ENCODE measurements at regions not wholly inside any gene's neighbourhood (a gene's known extent, or its start where the extent isn't known, plus 50 kb on each side); places are given as distances from the start of the nearest gene placed in this dataset.

- Histone ChIP-seq H4K91ac (ENCODE audit: low read depth, low read length, poor library complexity) (no peak overlapping the region), H4K8ac (ENCODE audit: low read depth, low read length) (no peak overlapping the region), H2AK5ac (ENCODE audit: low read depth, low read length) (no peak overlapping the region), H2AFZ (ENCODE audit: low read length) (no peak overlapping the region), H3K27me3 (ENCODE audit: control insufficient read depth in 3 of 3, insufficient read depth in 3 of 3, low read depth in 1 of 3, low read length in 3 of 3) (peaks cover 0 to 5% (median 0%) of the 10 kb centered on the region in 3 experiments), H3K4me1 (ENCODE audit: control insufficient read depth in 2 of 2, insufficient read depth in 1 of 2, low read depth in 1 of 2, low read length in 2 of 2) (no peaks in the 10 kb centered on the region), H3K9ac (ENCODE audit: low read depth, low read length, poor library complexity) (no peak overlapping the region), H2BK120ac (ENCODE audit: low read depth, low read length) (no peak overlapping the region), H3K4me3 (ENCODE audit: low read length in 2 of 2) (no peak overlapping the region), H3K79me1 (ENCODE audit: low read depth, low read length) (no peaks in the 10 kb centered on the region), H3K4me2 (ENCODE audit: insufficient read depth, low read length, poor library complexity, severe bottlenecking) (no peak overlapping the region), H3K18ac (ENCODE audit: low read length) (no peak overlapping the region), H3K9me3 (replicated peaks in 1 of 2; ENCODE audit: control insufficient read depth in 2 of 2, insufficient read depth in 1 of 2, low read depth in 1 of 2, low read length in 2 of 2) (no peaks in the 10 kb centered on the region), H3K27ac (replicated peaks; ENCODE audit: low read length) (no peak overlapping the region), H2BK15ac (ENCODE audit: low read length) (no peak overlapping the region), H3K4ac (ENCODE audit: low read length) (no peak overlapping the region), H3K23ac (ENCODE audit: low read depth, low read length, poor library complexity) (no peak overlapping the region), H2BK12ac (ENCODE audit: low read length) (no peak overlapping the region), H3K14ac (ENCODE audit: low read length) (no peak overlapping the region), H3K36me3 (replicated peaks in 1 of 2; ENCODE audit: control insufficient read depth in 2 of 2, insufficient read depth in 2 of 2, low read length in 2 of 2) (no peaks in the 10 kb centered on the region), H2BK5ac (ENCODE audit: low read length) (no peak overlapping the region)
- WGBS, 2 donors (ENCODE audit: extremely low coverage in 2 of 2, insufficient read length in 2 of 2, insufficient replicate concordance in 1 of 2) = no CpG with 5 or more reads among the region's 4 CpGs
- no peak for DNase-seq (ENCODE audit: low spot score)
Measured at GRCh38 chr16:55077266-55077665, 146.6 kb downstream of the IRX5 start.

- no peaks in the 10 kb centered on the region for H3K4me1 ChIP-seq (ENCODE audit: control insufficient read depth in 2 of 2, insufficient read depth in 1 of 2, low read depth in 1 of 2, low read length in 2 of 2)
- no peaks in the 10 kb centered on the region for H3K9me3 ChIP-seq (replicated peaks in 1 of 2; ENCODE audit: control insufficient read depth in 2 of 2, insufficient read depth in 1 of 2, low read depth in 1 of 2, low read length in 2 of 2)
- H3K4me2 ChIP-seq (ENCODE audit: insufficient read depth, low read length, poor library complexity, severe bottlenecking) = no peak overlapping the region
- no peak overlapping the region for H4K8ac ChIP-seq (ENCODE audit: low read depth, low read length)
- no peak overlapping the region for H3K18ac ChIP-seq (ENCODE audit: low read length)
- peaks cover 0 to 5% (median 0%) of the 10 kb centered on the region in 3 experiments for H3K27me3 ChIP-seq (ENCODE audit: control insufficient read depth in 3 of 3, insufficient read depth in 3 of 3, low read depth in 1 of 3, low read length in 3 of 3)
- no peak overlapping the region for H4K91ac ChIP-seq (ENCODE audit: low read depth, low read length, poor library complexity)
- no peak overlapping the region for H2BK120ac ChIP-seq (ENCODE audit: low read depth, low read length)
- H2BK5ac ChIP-seq (ENCODE audit: low read length) = no peak overlapping the region
- H3K23ac ChIP-seq (ENCODE audit: low read depth, low read length, poor library complexity) = no peak overlapping the region
- H3K14ac ChIP-seq (ENCODE audit: low read length) = no peak overlapping the region
- WGBS, 2 donors (ENCODE audit: extremely low coverage in 2 of 2, insufficient read length in 2 of 2, insufficient replicate concordance in 1 of 2) = no CpG with 5 or more reads among the region's 5 CpGs
- no peak overlapping the region for H2AK5ac ChIP-seq (ENCODE audit: low read depth, low read length)
- H3K4ac ChIP-seq (ENCODE audit: low read length) = no peak overlapping the region
- H3K79me1 ChIP-seq (ENCODE audit: low read depth, low read length) = no peaks in the 10 kb centered on the region
- no peak for DNase-seq (ENCODE audit: low spot score)
- H3K4me3 ChIP-seq (ENCODE audit: low read length in 2 of 2) = no peak overlapping the region
- H3K9ac ChIP-seq (ENCODE audit: low read depth, low read length, poor library complexity) = no peak overlapping the region
- H3K36me3 ChIP-seq (replicated peaks in 1 of 2; ENCODE audit: control insufficient read depth in 2 of 2, insufficient read depth in 2 of 2, low read length in 2 of 2) = no peaks in the 10 kb centered on the region
- H3K27ac ChIP-seq (replicated peaks; ENCODE audit: low read length) = no peak overlapping the region
- no peak overlapping the region for H2AFZ ChIP-seq (ENCODE audit: low read length)
- H2BK12ac ChIP-seq (ENCODE audit: low read length) = no peak overlapping the region
- H2BK15ac ChIP-seq (ENCODE audit: low read length) = no peak overlapping the region
Measured at GRCh38 chr16:55078153-55078552, 147.5 kb downstream of the IRX5 start.

- no peak overlapping the region for H3K23ac ChIP-seq (ENCODE audit: low read depth, low read length, poor library complexity)
- H3K4ac ChIP-seq (ENCODE audit: low read length) = no peak overlapping the region
- no peak overlapping the region for H3K4me2 ChIP-seq (ENCODE audit: insufficient read depth, low read length, poor library complexity, severe bottlenecking)
- H3K4me3 ChIP-seq (ENCODE audit: low read length in 2 of 2) = no peak overlapping the region
- no peak overlapping the region for H2BK12ac ChIP-seq (ENCODE audit: low read length)
- no peaks in the 10 kb centered on the region for H3K79me1 ChIP-seq (ENCODE audit: low read depth, low read length)
- no peak overlapping the region for H3K27ac ChIP-seq (replicated peaks; ENCODE audit: low read length)
- no peaks in the 10 kb centered on the region for H3K4me1 ChIP-seq (ENCODE audit: control insufficient read depth in 2 of 2, insufficient read depth in 1 of 2, low read depth in 1 of 2, low read length in 2 of 2)
- H2AFZ ChIP-seq (ENCODE audit: low read length) = no peak overlapping the region
- H4K91ac ChIP-seq (ENCODE audit: low read depth, low read length, poor library complexity) = no peak overlapping the region
- H3K36me3 ChIP-seq (replicated peaks in 1 of 2; ENCODE audit: control insufficient read depth in 2 of 2, insufficient read depth in 2 of 2, low read length in 2 of 2) = no peaks in the 10 kb centered on the region
- peaks cover 0 to 5% (median 0%) of the 10 kb centered on the region in 3 experiments for H3K27me3 ChIP-seq (ENCODE audit: control insufficient read depth in 3 of 3, insufficient read depth in 3 of 3, low read depth in 1 of 3, low read length in 3 of 3)
- no peak overlapping the region for H2AK5ac ChIP-seq (ENCODE audit: low read depth, low read length)
- no CpG with 5 or more reads among the region's 8 CpGs for WGBS, 2 donors (ENCODE audit: extremely low coverage in 2 of 2, insufficient read length in 2 of 2, insufficient replicate concordance in 1 of 2)
- no peak overlapping the region for H2BK15ac ChIP-seq (ENCODE audit: low read length)
- no peak overlapping the region for H2BK120ac ChIP-seq (ENCODE audit: low read depth, low read length)
- DNase-seq (ENCODE audit: low spot score) = no peak
- H3K9me3 ChIP-seq (replicated peaks in 1 of 2; ENCODE audit: control insufficient read depth in 2 of 2, insufficient read depth in 1 of 2, low read depth in 1 of 2, low read length in 2 of 2) = no peaks in the 10 kb centered on the region
- H3K18ac ChIP-seq (ENCODE audit: low read length) = no peak overlapping the region
- H2BK5ac ChIP-seq (ENCODE audit: low read length) = no peak overlapping the region
- no peak overlapping the region for H3K14ac ChIP-seq (ENCODE audit: low read length)
- H4K8ac ChIP-seq (ENCODE audit: low read depth, low read length) = no peak overlapping the region
- H3K9ac ChIP-seq (ENCODE audit: low read depth, low read length, poor library complexity) = no peak overlapping the region
Measured at GRCh38 chr16:55078699-55079410, 148.2 kb downstream of the IRX5 start.

- no peak for DNase-seq (ENCODE audit: low spot score)
- no peak overlapping the region for H3K27ac ChIP-seq (replicated peaks; ENCODE audit: low read length)
- H2BK5ac ChIP-seq (ENCODE audit: low read length) = no peak overlapping the region
- peaks cover 0 to 5% (median 0%) of the 10 kb centered on the region in 3 experiments for H3K27me3 ChIP-seq (ENCODE audit: control insufficient read depth in 3 of 3, insufficient read depth in 3 of 3, low read depth in 1 of 3, low read length in 3 of 3)
- H3K36me3 ChIP-seq (replicated peaks in 1 of 2; ENCODE audit: control insufficient read depth in 2 of 2, insufficient read depth in 2 of 2, low read length in 2 of 2) = no peaks in the 10 kb centered on the region
- H2BK12ac ChIP-seq (ENCODE audit: low read length) = no peak overlapping the region
- H2BK120ac ChIP-seq (ENCODE audit: low read depth, low read length) = no peak overlapping the region
- no peaks in the 10 kb centered on the region for H3K4me1 ChIP-seq (ENCODE audit: control insufficient read depth in 2 of 2, insufficient read depth in 1 of 2, low read depth in 1 of 2, low read length in 2 of 2)
- no peaks in the 10 kb centered on the region for H3K79me1 ChIP-seq (ENCODE audit: low read depth, low read length)
- H3K14ac ChIP-seq (ENCODE audit: low read length) = no peak overlapping the region
- H2AFZ ChIP-seq (ENCODE audit: low read length) = no peak overlapping the region
- no peak overlapping the region for H2AK5ac ChIP-seq (ENCODE audit: low read depth, low read length)
- no peak overlapping the region for H3K18ac ChIP-seq (ENCODE audit: low read length)
- no peak overlapping the region for H4K91ac ChIP-seq (ENCODE audit: low read depth, low read length, poor library complexity)
- H3K9ac ChIP-seq (ENCODE audit: low read depth, low read length, poor library complexity) = no peak overlapping the region
- no peaks in the 10 kb centered on the region for H3K9me3 ChIP-seq (replicated peaks in 1 of 2; ENCODE audit: control insufficient read depth in 2 of 2, insufficient read depth in 1 of 2, low read depth in 1 of 2, low read length in 2 of 2)
- WGBS, 2 donors (ENCODE audit: extremely low coverage in 2 of 2, insufficient read length in 2 of 2, insufficient replicate concordance in 1 of 2) = no CpG with 5 or more reads among the region's 16 CpGs
- no peak overlapping the region for H3K23ac ChIP-seq (ENCODE audit: low read depth, low read length, poor library complexity)
- H3K4ac ChIP-seq (ENCODE audit: low read length) = no peak overlapping the region
- no peak overlapping the region for H3K4me2 ChIP-seq (ENCODE audit: insufficient read depth, low read length, poor library complexity, severe bottlenecking)
- H4K8ac ChIP-seq (ENCODE audit: low read depth, low read length) = no peak overlapping the region
- H3K4me3 ChIP-seq (ENCODE audit: low read length in 2 of 2) = no peak overlapping the region
- no peak overlapping the region for H2BK15ac ChIP-seq (ENCODE audit: low read length)
Measured at GRCh38 chr16:55081622-55082590, 151.2 kb downstream of the IRX5 start.
